ENCODE measurements at regions not wholly inside any gene's neighbourhood (a gene's known extent, or its start where the extent isn't known, plus 50 kb on each side); places are given as distances from the start of the nearest gene placed in this dataset.
A peak's percentile ranks its signal among the peaks of the same experiment; 100 is the strongest.

DNA sequence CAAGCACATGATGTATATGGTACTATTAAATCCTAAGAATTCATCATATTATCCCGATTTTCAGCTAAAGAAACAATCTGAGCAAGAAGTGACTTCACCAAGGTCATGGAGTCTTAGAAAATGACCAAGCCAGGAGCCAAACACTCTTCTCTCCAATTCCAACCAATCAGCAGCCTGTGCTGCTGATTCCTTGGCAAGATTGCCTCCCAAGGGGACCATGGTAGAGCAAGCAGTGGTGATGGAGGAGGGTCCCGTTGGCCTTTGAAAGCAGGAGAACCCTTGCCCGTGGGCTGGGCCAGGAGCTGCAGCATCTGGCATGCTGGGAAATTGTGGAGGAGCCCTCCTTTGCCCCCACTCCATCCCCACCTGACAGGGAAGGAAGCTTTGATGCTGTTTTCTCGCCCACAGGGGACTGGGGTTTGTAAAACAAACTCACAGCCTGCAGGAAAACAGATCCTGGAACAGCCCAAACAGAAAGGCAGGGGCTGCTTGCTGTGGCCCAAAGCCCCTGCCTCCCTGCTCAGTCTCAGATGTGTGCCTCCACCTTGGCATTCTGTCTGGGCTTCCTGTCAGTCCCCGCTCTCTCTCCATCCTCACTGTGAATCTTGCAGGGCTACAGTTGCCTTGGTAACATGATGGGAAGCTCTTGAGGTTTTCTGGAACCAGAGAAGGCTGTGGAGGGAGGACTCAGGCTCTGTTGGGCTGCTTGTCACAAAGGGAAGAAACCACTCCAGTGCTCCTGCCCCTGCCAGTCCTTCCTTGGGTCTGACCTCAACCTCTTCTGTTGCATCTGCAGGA lies 70.8 kb upstream of the HSPA9 start:
- SMC1A ChIA-PET (ENCODE audit: uncharacterized antibody, unreplicated experiment): no interaction called here
- CTCF ChIA-PET: interaction anchor here (0.7 to 1.3 kb wide), 3 partner anchors 67 to 278 kb away, joined by 3 to 4 read pairs (median 3); no protein-coding TSS in a partner anchor
- RAD21 ChIA-PET (ENCODE audit: unreplicated experiment): interaction anchor here (0.9 kb wide), 1 partner anchor 488 kb away, joined by 3 read pairs; no protein-coding TSS in a partner anchor
- H2AFZ ChIP-seq (ENCODE audit: control insufficient read depth, low read depth, low read length): no peak overlapping the region
- no peaks in the 10 kb centered on the region for H4K20me1 ChIP-seq (ENCODE audit: control insufficient read depth, insufficient read depth)
- no peaks in the 10 kb centered on the region; a peak in 2 of 4 replicates for H3K27me3 ChIP-seq (replicated peaks in 1 of 2; ENCODE audit: control insufficient read depth in 2 of 2, insufficient read depth in 2 of 2, low read length in 1 of 2)
- BruUV-seq (replicated peaks): no TSS peak
- DNase-seq (ENCODE audit: low read depth, low spot score): no peak
- no peak for ATAC-seq
- no peak overlapping the region for H3K27ac ChIP-seq (ENCODE audit: control insufficient read depth, insufficient read depth)
- intact Hi-C loops (cut with micrococcal nuclease; ENCODE audit: unreplicated experiment): loop anchor here (10.0 kb wide), 1 partner anchor 129 kb away; no protein-coding TSS in a partner anchor
- POLR2A ChIA-PET: interaction anchor here (0.6 to 0.7 kb wide), 2 partner anchors 699 to 850 kb away, joined by 3 read pairs; no protein-coding TSS in a partner anchor
- no peaks in the 10 kb centered on the region for H3K36me3 ChIP-seq (ENCODE audit: control insufficient read depth in 2 of 2, insufficient read depth in 2 of 2, low read length in 1 of 2)
- 36% methylated on average over 5 of the region's 5 CpGs for WGBS (ENCODE audit: insufficient coverage, insufficient replicate concordance, low lambda C conversion rate, missing lambda C conversion rate)
- peaks cover 24% of the 10 kb centered on the region for H3K4me1 ChIP-seq (ENCODE audit: control insufficient read depth, insufficient read depth, low read length)
- no peak overlapping the region for H3K4me3 ChIP-seq
- no peak overlapping the region for H3K9ac ChIP-seq (ENCODE audit: control insufficient read depth, insufficient read depth, low read length)
- no peaks in the 10 kb centered on the region for H3K9me3 ChIP-seq (replicated peaks; ENCODE audit: control insufficient read depth, insufficient read depth, low read length)
- TF ChIP-seq CREB1 (IDR thresholded peaks at IDR 0.05; ENCODE audit: low read depth) (no peak), SMC3 (IDR thresholded peaks at IDR 0.05; ENCODE audit: borderline replicate concordance, low read length) (no peak), SREBF2 (IDR thresholded peaks at IDR 0.05; ENCODE audit: low read length) (no peak), NFYB (IDR thresholded peaks at IDR 0.05; ENCODE audit: insufficient read depth, low read depth, low read length) (peak; percentile 48; the same call in 1 of the 2 replicates)
- TF ChIP-seq, protein P1, sequence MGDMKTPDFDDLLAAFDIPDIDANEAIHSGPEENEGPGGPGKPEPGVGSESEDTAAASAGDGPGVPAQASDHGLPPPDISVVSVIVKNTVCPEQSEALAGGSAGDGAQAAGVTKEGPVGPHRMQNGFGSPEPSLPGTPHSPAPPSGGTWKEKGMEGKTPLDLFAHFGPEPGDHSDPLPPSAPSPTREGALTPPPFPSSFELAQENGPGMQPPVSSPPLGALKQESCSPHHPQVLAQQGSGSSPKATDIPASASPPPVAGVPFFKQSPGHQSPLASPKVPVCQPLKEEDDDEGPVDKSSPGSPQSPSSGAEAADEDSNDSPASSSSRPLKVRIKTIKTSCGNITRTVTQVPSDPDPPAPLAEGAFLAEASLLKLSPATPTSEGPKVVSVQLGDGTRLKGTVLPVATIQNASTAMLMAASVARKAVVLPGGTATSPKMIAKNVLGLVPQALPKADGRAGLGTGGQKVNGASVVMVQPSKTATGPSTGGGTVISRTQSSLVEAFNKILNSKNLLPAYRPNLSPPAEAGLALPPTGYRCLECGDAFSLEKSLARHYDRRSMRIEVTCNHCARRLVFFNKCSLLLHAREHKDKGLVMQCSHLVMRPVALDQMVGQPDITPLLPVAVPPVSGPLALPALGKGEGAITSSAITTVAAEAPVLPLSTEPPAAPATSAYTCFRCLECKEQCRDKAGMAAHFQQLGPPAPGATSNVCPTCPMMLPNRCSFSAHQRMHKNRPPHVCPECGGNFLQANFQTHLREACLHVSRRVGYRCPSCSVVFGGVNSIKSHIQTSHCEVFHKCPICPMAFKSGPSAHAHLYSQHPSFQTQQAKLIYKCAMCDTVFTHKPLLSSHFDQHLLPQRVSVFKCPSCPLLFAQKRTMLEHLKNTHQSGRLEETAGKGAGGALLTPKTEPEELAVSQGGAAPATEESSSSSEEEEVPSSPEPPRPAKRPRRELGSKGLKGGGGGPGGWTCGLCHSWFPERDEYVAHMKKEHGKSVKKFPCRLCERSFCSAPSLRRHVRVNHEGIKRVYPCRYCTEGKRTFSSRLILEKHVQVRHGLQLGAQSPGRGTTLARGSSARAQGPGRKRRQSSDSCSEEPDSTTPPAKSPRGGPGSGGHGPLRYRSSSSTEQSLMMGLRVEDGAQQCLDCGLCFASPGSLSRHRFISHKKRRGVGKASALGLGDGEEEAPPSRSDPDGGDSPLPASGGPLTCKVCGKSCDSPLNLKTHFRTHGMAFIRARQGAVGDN (IDR thresholded peaks at IDR 0.05): no peak
- TF ChIP-seq, protein P2, sequence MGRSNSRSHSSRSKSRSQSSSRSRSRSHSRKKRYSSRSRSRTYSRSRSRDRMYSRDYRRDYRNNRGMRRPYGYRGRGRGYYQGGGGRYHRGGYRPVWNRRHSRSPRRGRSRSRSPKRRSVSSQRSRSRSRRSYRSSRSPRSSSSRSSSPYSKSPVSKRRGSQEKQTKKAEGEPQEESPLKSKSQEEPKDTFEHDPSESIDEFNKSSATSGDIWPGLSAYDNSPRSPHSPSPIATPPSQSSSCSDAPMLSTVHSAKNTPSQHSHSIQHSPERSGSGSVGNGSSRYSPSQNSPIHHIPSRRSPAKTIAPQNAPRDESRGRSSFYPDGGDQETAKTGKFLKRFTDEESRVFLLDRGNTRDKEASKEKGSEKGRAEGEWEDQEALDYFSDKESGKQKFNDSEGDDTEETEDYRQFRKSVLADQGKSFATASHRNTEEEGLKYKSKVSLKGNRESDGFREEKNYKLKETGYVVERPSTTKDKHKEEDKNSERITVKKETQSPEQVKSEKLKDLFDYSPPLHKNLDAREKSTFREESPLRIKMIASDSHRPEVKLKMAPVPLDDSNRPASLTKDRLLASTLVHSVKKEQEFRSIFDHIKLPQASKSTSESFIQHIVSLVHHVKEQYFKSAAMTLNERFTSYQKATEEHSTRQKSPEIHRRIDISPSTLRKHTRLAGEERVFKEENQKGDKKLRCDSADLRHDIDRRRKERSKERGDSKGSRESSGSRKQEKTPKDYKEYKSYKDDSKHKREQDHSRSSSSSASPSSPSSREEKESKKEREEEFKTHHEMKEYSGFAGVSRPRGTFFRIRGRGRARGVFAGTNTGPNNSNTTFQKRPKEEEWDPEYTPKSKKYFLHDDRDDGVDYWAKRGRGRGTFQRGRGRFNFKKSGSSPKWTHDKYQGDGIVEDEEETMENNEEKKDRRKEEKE (IDR thresholded peaks at IDR 0.05): no peak
- TF ChIP-seq, protein P3, sequence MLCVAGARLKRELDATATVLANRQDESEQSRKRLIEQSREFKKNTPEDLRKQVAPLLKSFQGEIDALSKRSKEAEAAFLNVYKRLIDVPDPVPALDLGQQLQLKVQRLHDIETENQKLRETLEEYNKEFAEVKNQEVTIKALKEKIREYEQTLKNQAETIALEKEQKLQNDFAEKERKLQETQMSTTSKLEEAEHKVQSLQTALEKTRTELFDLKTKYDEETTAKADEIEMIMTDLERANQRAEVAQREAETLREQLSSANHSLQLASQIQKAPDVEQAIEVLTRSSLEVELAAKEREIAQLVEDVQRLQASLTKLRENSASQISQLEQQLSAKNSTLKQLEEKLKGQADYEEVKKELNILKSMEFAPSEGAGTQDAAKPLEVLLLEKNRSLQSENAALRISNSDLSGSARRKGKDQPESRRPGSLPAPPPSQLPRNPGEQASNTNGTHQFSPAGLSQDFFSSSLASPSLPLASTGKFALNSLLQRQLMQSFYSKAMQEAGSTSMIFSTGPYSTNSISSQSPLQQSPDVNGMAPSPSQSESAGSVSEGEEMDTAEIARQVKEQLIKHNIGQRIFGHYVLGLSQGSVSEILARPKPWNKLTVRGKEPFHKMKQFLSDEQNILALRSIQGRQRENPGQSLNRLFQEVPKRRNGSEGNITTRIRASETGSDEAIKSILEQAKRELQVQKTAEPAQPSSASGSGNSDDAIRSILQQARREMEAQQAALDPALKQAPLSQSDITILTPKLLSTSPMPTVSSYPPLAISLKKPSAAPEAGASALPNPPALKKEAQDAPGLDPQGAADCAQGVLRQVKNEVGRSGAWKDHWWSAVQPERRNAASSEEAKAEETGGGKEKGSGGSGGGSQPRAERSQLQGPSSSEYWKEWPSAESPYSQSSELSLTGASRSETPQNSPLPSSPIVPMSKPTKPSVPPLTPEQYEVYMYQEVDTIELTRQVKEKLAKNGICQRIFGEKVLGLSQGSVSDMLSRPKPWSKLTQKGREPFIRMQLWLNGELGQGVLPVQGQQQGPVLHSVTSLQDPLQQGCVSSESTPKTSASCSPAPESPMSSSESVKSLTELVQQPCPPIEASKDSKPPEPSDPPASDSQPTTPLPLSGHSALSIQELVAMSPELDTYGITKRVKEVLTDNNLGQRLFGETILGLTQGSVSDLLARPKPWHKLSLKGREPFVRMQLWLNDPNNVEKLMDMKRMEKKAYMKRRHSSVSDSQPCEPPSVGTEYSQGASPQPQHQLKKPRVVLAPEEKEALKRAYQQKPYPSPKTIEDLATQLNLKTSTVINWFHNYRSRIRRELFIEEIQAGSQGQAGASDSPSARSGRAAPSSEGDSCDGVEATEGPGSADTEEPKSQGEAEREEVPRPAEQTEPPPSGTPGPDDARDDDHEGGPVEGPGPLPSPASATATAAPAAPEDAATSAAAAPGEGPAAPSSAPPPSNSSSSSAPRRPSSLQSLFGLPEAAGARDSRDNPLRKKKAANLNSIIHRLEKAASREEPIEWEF (IDR thresholded peaks at IDR 0.05; ENCODE audit: insufficient replicate concordance, low read depth, low read length): no peak
- in situ Hi-C loops (cut with MboI): loop anchor here (25.0 kb wide), 1 partner anchor 616 kb away; no protein-coding TSS in a partner anchor
- FAIRE-seq: no peak
- no peak overlapping the region for H3K4me2 ChIP-seq (ENCODE audit: control insufficient read depth, insufficient read depth)
- no peaks in the 10 kb centered on the region for H3K79me2 ChIP-seq (ENCODE audit: control insufficient read depth, insufficient read depth, low read length)

All from GM12878 (cell line).